ENCODE measurements at regions not wholly inside any gene's neighbourhood (a gene's known extent, or its start where the extent isn't known, plus 50 kb on each side); places are given as distances from the start of the nearest gene placed in this dataset.

- TF ChIP-seq CTCF (IDR thresholded peaks at IDR 0.05; ENCODE audit: control insufficient read depth, extremely low read depth, insufficient read depth): no peak
- H3K4me3 ChIP-seq (ENCODE audit: low read depth, low read length): no peak overlapping the region
- DNase-seq (ENCODE audit: low read depth): no peak
Observed at GRCh38 chr12:89992668-89993451, 284.2 kb upstream of the ATP2B1 start.

- no peak for DNase-seq (ENCODE audit: low read depth)
- no peak overlapping the region for H3K4me3 ChIP-seq (ENCODE audit: low read depth, low read length)
- no peak for TF ChIP-seq CTCF (IDR thresholded peaks at IDR 0.05; ENCODE audit: control insufficient read depth, extremely low read depth, insufficient read depth)
Observed at GRCh38 chr12:89991807-89992590, 283.4 kb upstream of the ATP2B1 start.

GRCh38 chr12:89988188-89988915, 279.7 kb upstream of the ATP2B1 start:
- no peak for DNase-seq (ENCODE audit: low read depth)

GRCh38 chr12:89985935-89986334, 277.3 kb upstream of the ATP2B1 start:
- TF ChIP-seq CTCF (IDR thresholded peaks at IDR 0.05; ENCODE audit: control insufficient read depth, extremely low read depth, insufficient read depth): no peak
- no peak overlapping the region for H3K4me3 ChIP-seq (ENCODE audit: low read depth, low read length)
- no peak for DNase-seq (ENCODE audit: low read depth)

More at GRCh38 chr12:89988188-89988915, 279.7 kb upstream of the ATP2B1 start:
- no peak for TF ChIP-seq CTCF (IDR thresholded peaks at IDR 0.05; ENCODE audit: control insufficient read depth, extremely low read depth, insufficient read depth)
- H3K4me3 ChIP-seq (ENCODE audit: low read depth, low read length): no peak overlapping the region

- no peak for DNase-seq (ENCODE audit: low read depth)
- no peak overlapping the region for H3K4me3 ChIP-seq (ENCODE audit: low read depth, low read length)
- TF ChIP-seq CTCF (IDR thresholded peaks at IDR 0.05; ENCODE audit: control insufficient read depth, extremely low read depth, insufficient read depth): no peak
Observed at GRCh38 chr12:89984846-89985245, 276.2 kb upstream of the ATP2B1 start.

GRCh38 chr12:89983622-89984021, 275.0 kb upstream of the ATP2B1 start:
- TF ChIP-seq CTCF (IDR thresholded peaks at IDR 0.05; ENCODE audit: control insufficient read depth, extremely low read depth, insufficient read depth): no peak
- no peak for DNase-seq (ENCODE audit: low read depth)
- no peak overlapping the region for H3K4me3 ChIP-seq (ENCODE audit: low read depth, low read length)

Data from LNCaP clone FGC (cell line).